ENCODE measurements at regions not wholly inside any gene's neighbourhood (a gene's known extent, or its start where the extent isn't known, plus 50 kb on each side); places are given as distances from the start of the nearest gene placed in this dataset.

DNA sequence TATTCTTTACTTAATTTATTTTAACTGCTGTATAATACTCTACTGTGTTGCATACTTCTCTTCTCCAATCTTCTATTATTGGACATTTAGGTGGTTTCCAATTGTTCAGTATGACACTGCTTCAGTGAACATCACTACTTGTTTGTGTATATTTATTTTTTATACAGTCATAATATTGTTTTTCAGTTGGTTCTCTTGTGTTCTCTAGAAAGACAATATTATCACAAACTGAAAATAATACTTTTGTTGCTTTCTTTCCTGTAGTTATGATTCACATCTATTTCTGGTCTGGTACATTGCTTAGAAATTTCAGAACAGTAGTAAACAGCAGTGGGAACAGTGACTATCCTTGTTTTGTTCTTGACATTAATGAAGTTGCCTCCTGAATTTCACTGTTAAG is 62.8 kb upstream of the GTSF1L start:
- TF ChIP-seq POLR2AphosphoS5 (IDR thresholded peaks at IDR 0.05; ENCODE audit: borderline replicate concordance, low read depth, low read length) (no peak), EZH2 (IDR thresholded peaks at IDR 0.05) (no peak), FOXP2 (optimal IDR thresholded peaks at IDR 0.05; ENCODE audit: control extremely low read depth, extremely low read length, insufficient read depth) (no peak)

Measured in SK-N-MC (cell line).